SK-N-SH (cell line): ENCODE measurements at regions not wholly inside any gene's neighbourhood (a gene's known extent, or its start where the extent isn't known, plus 50 kb on each side); places are given as distances from the start of the nearest gene placed in this dataset.

Source experiments
- CTCF ChIP-seq: fragments of 200-600 bp; sonication (generic); IDR thresholded peaks from 2 replicates; pipeline ENCODE4 v1.6.1; 2017; ENCODE audit warnings: antibody characterized with exemption, mild to moderate bottlenecking, moderate library complexity
- EP300 ChIP-seq, 2 experiments: IDR thresholded peaks; 2 replicates each; pipeline versions ENCODE4 v1.4.0 to v1.6.1; 2012; ENCODE audit warnings: borderline replicate concordance in 1 of 2, low read depth in 1 of 2, low read length in 1 of 2
- FOXM1 ChIP-seq: IDR thresholded peaks from 2 replicates; pipeline ENCODE4 v1.4.0; 2012; ENCODE audit warnings: low read depth, mild to moderate bottlenecking
- GABPA ChIP-seq: IDR thresholded peaks from 2 replicates; pipeline ENCODE4 v1.4.0; 2012; ENCODE audit warnings: low read depth, mild to moderate bottlenecking
- GATA2 ChIP-seq: sonication (generic); formaldehyde crosslinking; IDR thresholded peaks from 2 replicates; pipeline ENCODE4 v1.5.0; 2020; ENCODE audit warnings: mild to moderate bottlenecking, missing genetic modification reagents
- MXI1 ChIP-seq: IDR thresholded peaks from 2 replicates; pipeline ENCODE4 v1.6.1; 2012; ENCODE audit warnings: mild to moderate bottlenecking, low read depth, low read length, improper control_type of control experiment
- NFIC ChIP-seq: IDR thresholded peaks from 2 replicates; pipeline ENCODE4 v1.4.0; 2012; ENCODE audit warnings: borderline replicate concordance
- POLR2AphosphoS5 ChIP-seq: IDR thresholded peaks from 2 replicates; pipeline ENCODE4 v1.6.1; 2012; ENCODE audit warnings: low read depth, low read length
- SIN3A ChIP-seq: IDR thresholded peaks from 2 replicates; pipeline ENCODE4 v1.6.1; 2012; ENCODE audit warnings: low read depth, mild to moderate bottlenecking, low read length, moderate library complexity, borderline replicate concordance
- SMC3 ChIP-seq: IDR thresholded peaks from 2 replicates; pipeline ENCODE4 v1.6.1; 2012; ENCODE audit warnings: low read depth, low read length, improper control_type of control experiment
- TAF1 ChIP-seq: IDR thresholded peaks from 2 replicates; pipeline ENCODE4 v1.6.1; 2012; ENCODE audit warnings: low read depth, mild to moderate bottlenecking, low read length, moderate library complexity, borderline replicate concordance
- USF2 ChIP-seq: fragments of 150-350 bp; IDR thresholded peaks from 2 replicates; pipeline ENCODE4 v1.6.1; 2017; ENCODE audit warnings: antibody characterized with exemption, low read length, low read depth, borderline replicate concordance
- TF ChIP-seq, protein P1 (sequence below): IDR thresholded peaks from 2 replicates; pipeline ENCODE4 v1.6.1; 2012; ENCODE audit warnings: mild to moderate bottlenecking, low read depth, low read length, moderate library complexity

DNA sequence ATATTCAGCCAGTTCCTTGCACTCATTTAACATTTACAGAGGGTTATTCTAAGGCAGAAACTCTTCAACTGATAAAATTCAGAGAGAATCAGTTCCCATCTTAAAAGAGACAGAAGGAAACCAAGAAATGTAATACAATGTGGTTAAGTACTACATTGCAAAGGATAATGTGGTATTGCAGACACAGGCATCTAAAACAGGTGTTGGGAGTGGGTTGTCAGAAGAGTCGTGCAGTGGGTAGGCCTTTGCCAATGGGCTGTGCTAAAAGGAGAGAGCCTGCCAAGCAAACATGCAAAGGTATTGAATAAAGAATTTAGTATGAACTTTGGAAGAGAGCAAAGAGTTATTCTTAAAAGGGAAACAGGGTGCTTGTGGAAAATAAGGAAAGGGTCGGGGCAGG is 1044.4 kb upstream of the DIAPH2 start:
- no peak for TF ChIP-seq CTCF
- TF ChIP-seq EP300 (IDR thresholded peaks at IDR 0.05; ENCODE audit: borderline replicate concordance in 1 of 2, low read depth in 1 of 2, low read length in 1 of 2): no peak
- TF ChIP-seq USF2: no peak
- TF ChIP-seq GATA2: no peak
- TF ChIP-seq, protein P1, sequence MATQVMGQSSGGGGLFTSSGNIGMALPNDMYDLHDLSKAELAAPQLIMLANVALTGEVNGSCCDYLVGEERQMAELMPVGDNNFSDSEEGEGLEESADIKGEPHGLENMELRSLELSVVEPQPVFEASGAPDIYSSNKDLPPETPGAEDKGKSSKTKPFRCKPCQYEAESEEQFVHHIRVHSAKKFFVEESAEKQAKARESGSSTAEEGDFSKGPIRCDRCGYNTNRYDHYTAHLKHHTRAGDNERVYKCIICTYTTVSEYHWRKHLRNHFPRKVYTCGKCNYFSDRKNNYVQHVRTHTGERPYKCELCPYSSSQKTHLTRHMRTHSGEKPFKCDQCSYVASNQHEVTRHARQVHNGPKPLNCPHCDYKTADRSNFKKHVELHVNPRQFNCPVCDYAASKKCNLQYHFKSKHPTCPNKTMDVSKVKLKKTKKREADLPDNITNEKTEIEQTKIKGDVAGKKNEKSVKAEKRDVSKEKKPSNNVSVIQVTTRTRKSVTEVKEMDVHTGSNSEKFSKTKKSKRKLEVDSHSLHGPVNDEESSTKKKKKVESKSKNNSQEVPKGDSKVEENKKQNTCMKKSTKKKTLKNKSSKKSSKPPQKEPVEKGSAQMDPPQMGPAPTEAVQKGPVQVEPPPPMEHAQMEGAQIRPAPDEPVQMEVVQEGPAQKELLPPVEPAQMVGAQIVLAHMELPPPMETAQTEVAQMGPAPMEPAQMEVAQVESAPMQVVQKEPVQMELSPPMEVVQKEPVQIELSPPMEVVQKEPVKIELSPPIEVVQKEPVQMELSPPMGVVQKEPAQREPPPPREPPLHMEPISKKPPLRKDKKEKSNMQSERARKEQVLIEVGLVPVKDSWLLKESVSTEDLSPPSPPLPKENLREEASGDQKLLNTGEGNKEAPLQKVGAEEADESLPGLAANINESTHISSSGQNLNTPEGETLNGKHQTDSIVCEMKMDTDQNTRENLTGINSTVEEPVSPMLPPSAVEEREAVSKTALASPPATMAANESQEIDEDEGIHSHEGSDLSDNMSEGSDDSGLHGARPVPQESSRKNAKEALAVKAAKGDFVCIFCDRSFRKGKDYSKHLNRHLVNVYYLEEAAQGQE: no peak
- TF ChIP-seq TAF1: no peak
- no peak for TF ChIP-seq POLR2AphosphoS5
- TF ChIP-seq NFIC: no peak
- no peak for TF ChIP-seq SIN3A
- TF ChIP-seq SMC3: no peak
- no peak for TF ChIP-seq MXI1
- TF ChIP-seq GABPA: no peak
- no peak for TF ChIP-seq FOXM1
